ENCODE measurements at regions not wholly inside any gene's neighbourhood (a gene's known extent, or its start where the extent isn't known, plus 50 kb on each side); places are given as distances from the start of the nearest gene placed in this dataset.
"Not testable (repeated sequence)": the region's sequence is repeated elsewhere in the genome, so short reads cannot be mapped to it uniquely, and the experiment has no call there.

GRCh38 chr1:120614931-120615639, 108.7 kb upstream of the NBPF26 start:
- not testable (repeated sequence) for DNase-seq (ENCODE audit: low read depth)

DNA sequence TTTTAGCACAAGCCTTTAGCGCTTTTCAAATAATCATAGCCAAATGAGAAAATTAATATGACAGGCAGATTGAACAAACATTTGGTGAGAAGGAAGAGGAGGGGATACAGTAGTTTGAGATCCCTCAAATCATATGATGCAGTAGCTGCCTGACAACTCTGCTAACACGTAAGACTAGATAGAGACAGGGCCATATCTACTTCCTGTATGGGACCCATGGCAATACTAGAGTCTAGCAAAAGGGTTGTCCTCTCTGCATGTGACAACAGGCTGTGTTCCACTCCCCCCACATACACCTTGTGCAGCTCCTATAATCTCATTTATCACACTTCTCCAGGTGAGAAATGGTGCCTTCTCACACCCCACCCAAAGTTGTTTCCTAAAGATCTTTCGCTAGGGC, 106.3 kb upstream of the NBPF26 start:
- not testable (repeated sequence) for DNase-seq (ENCODE audit: low read depth)

DNA sequence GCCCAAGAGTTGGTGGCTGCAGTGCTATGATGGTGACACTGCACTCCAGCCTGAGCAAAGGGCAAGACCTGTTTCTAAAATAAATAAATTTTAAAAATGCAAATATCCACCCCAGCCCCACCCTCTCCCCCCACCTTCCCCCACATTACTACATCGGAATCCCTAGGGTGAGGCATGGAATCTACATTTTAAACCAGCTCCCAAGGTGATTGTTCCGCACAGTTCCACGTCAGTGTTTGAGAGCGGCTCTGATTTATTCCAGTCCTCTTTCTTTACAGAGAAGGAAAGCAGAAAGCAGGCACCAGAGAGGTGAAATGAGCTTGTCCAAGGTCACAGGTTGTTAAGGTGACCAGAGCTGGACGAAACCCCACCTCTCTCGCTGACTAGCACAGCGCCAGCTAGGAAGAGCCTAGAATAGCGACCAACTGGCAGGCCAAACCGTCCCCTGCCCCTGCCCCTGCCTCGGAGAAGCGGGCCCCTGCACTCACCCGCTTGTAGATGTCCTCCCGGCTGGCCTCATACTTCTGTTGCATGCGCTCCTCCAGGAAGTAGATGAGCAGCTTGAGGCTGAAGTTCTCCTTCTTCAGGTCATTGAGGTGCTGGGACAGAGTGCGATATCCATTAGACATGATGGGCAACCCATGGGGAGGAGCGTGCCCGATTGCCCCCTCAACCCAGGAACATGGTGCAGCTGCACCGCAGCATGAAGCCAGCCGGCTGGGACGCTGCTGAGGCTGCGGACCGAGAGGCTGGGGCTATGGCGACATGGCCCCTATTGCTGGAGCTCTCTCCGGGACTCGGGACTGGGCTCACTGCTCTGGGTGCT, 103.7 kb upstream of the NBPF26 start:
- DNase-seq (ENCODE audit: low read depth) = not testable (repeated sequence)

- not testable (repeated sequence) for DNase-seq (ENCODE audit: low read depth)
Measured at GRCh38 chr1:120620693-120620969, 103.1 kb upstream of the NBPF26 start.

- DNase-seq (ENCODE audit: low read depth) = not testable (repeated sequence)
Measured at GRCh38 chr1:120621278-120621677, 102.5 kb upstream of the NBPF26 start.

DNA sequence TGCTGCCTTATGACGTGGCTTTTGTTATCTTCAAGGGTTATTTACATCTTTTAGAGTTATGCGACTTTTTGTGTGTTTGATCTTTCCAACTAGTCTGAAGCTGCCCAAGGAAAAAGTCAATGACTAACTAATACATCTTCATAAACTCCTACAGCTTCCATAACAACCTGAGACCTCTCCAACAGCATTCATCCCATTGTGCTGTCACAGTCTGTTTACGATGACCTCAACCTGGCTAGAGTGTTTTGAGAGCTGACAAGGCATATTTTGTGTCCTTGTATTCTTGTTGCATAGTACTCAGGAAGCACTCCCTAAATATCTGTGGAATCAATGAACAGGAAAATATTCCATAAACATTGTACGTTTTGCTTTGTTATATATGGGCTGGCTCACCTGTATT, 100.2 kb upstream of the NBPF26 start:
- not testable (repeated sequence) for DNase-seq (ENCODE audit: low read depth)

GRCh38 chr1:120624565-120625064, 99.1 kb upstream of the NBPF26 start:
- not testable (repeated sequence) for DNase-seq (ENCODE audit: low read depth)

GRCh38 chr1:120629832-120630455, 93.8 kb upstream of the NBPF26 start:
- not testable (repeated sequence) for DNase-seq (ENCODE audit: low read depth)

DNA sequence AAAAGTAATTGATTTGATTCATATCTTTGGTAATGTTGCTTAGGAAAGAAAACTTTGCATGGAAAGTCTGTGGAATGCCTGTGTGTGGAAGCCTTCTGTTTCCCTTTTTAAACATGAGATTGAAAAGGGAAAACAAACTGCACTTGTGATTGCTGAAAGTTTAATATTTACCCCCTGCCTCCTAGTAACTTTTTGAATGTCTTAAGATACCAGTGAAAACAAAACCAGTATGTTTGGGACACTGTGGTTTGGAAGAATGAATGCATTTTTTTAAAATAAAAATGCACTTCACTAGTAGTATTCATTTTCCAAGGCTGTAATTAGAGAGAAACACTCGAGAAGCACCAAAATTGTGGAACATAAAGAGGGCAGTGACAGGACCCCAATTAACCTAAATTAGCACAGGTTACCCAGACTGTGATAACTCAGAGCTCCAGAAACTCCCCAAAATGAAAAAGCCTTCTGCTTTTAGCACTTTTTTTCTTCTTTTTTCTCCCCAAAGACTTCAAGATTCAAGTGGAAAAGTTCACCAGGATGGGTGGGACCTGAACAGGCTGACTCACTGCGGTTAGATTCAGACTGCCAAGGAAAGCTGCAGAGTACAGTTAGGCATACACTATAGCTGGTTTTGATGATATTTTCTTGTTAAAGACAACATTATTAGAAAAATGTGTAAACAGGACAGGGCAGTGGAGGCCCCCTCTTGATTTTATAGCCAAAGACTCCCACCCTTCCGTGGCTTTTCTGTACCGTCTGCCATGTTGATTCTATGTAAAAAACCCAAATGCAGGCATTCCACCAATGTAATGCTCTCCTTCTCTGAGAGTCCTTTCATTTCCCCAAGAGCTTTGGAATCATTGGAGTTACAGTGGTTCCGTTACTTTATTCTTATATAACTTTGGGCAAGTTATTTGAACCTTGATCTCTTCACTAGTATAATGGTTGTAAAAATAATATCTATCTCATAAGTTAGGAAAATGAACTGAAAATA, 88.6 kb upstream of the NBPF26 start:
- not testable (repeated sequence) for DNase-seq (ENCODE audit: low read depth)

GRCh38 chr1:120640261-120641013, 83.3 kb upstream of the NBPF26 start:
- not testable (repeated sequence) for DNase-seq (ENCODE audit: low read depth)

DNA sequence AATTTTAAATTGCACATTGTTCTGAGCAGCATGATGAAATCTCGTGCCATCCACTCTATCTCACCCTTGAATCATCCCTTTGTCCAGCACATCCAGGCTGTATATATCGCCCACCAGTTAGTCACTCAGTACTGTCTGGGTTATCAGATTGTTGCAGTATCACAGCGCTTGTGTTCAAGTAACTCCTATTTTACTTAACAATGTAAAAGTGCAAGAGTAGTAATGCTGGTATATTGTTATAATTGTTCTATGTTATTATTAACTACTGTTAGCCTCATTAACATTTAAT, 82.8 kb upstream of the NBPF26 start:
- DNase-seq (ENCODE audit: low read depth) = not testable (repeated sequence)

GRCh38 chr1:120647182-120647581, 76.6 kb upstream of the NBPF26 start:
- not testable (repeated sequence) for DNase-seq (ENCODE audit: low read depth)

DNA sequence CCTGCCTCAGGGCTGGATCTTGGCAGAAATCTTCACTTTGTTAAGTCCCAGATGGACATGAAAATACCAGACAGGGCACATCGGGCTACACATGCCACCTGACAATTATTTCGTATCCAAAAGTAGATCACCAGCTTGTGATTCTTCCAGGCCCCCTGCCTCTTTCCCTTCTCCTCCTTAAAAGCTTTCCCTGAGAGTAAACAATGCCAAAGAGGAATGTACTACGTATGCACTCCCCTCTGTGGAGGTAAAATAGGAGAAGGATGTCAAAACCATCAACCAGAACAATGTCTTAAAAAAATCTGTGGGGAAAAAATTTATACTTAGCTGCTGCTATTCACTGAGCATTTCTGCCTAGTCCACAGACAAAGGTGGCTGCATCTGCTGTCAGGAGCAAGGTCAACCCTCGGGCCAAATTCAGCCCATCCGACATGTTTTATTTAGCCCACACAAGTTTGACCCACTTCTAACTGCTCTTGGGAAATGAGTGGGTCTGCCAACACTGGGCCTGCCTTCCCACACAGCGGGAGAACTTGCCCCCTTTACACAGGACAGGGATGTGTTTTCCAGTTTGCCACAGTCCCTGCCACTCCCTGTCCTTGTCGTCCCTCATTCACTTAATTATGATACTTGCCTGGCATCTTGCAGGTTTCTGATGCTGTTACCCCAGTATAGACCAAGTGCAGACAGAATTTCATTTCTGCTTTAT, 74.7 kb upstream of the NBPF26 start:
- DNase-seq (ENCODE audit: low read depth) = not testable (repeated sequence)

DNA sequence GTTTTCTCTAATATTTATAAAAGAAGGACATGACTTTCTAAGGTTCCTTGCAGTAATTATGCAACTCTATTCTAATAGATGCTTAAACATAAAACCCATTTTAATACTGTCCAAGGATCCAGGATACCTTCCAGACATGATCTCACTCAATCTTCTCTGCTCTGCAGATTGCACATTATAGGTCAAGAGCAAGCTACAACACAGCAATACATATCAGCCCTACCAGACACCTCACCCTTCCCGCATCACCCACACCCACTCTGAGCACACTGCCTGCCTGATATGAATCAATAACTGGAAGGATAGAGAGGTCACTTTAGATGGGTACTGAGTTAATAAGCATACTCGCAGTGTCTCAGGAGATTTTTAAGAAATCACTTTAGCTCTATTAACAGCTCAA, 74.0 kb upstream of the NBPF26 start:
- not testable (repeated sequence) for DNase-seq (ENCODE audit: low read depth)

DNA sequence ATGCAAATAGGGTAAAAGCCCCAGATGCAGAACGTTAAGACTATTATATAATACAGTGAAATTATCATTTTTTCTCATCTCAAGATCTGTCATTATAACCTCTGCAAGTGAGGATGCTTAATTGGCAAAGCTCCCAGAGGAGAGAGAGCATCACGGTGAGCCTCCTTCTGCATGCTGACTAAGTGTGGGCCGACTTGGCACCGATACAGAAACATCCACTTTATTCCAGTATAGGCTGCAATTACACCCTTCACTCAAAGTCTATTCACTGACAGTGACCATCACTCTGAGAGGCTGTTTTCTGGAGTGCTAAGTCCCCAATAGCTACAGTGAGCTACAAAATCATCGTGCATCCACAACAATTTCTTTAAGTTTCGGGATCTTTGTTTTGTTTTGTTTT, 69.6 kb upstream of the NBPF26 start:
- not testable (repeated sequence) for DNase-seq (ENCODE audit: low read depth)

DNA sequence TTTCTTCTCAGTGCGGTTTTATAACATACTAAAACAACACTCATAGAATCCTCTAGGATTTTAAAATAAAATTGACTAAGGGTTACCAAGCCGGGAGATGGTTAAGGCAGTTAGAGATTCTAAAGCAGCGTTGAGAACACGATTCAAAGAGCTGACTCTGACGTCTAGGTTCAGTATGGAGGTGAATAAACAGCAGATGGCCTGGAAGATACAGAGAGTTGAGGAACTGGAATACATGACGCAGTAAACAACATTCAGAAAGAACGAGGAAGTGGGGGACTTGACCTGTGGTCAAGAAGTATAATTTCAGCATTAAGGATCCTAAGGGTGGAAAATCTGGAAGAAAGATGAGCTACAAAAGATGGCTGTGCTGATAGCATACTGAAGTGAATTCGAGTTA, 68.4 kb upstream of the NBPF26 start:
- not testable (repeated sequence) for DNase-seq (ENCODE audit: low read depth)

GRCh38 chr1:120656116-120656515, 67.6 kb upstream of the NBPF26 start:
- DNase-seq (ENCODE audit: low read depth) = not testable (repeated sequence)

DNA sequence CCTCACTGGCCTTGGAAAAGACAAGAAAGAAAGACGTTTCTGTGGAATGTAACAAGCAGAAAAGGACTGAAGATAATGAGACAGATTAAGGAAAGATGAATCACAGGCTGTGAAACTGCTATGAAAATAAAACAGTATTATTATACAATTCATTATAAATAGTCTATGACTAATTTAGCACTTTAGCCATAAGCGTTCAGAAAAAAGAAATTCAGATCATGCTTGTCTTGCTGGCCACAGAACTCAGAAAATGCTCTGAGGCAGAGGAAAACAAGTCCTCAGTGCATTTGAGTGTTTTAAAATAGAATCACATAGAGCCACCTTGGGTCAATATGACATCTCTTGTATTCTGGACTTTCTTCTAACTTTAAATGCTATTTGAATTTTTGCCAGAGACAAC, 65.9 kb upstream of the NBPF26 start:
- DNase-seq (ENCODE audit: low read depth) = not testable (repeated sequence)

DNA sequence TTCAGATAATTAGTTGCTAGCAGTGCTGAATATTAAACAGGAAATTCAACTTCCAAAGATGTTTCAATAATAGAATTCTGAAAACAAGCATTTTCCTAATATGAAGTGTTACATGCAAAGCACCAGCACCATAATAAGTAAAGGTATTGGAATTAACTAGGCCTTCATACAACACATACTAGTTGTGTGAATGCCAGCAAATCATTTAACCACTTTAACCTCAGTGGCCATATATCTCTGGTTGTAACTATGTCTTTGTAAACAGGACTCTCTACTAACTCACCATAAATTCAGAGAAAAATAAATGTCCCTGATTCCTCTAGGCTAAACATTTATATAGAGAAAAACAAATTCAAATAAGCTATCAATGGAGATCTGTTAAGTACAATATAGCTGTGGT, 65.1 kb upstream of the NBPF26 start:
- DNase-seq (ENCODE audit: low read depth) = not testable (repeated sequence)

DNA sequence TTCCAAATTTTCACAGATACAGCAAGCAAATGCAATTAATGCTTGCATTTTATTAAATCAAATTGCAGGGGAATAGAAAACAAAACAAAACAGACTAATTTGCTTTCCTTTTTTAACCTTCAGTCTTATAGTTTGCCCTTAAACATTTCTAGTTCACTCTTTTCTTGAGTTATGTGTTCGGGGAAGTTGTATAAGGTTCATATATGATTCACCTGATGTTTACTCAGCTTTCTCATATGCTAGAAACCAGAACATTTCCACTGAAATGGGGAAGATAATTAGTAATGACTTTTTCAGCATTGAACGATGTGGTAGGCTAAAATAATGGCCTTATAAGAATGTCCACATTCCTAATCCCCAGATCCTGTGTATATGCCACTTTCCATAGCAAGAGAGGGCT, 64.6 kb upstream of the NBPF26 start:
- not testable (repeated sequence) for DNase-seq (ENCODE audit: low read depth)

Data from stimulated activated CD8-positive, alpha-beta memory T cell treated with anti-CD3 and anti-CD28 coated beads, Interleukin-12 subunit alpha, Interleukin-12 subunit beta, amount 100 ng/mL, for 1 hour (primary cell).